GM21717 (cell line): ENCODE measurements at regions not wholly inside any gene's neighbourhood (a gene's known extent, or its start where the extent isn't known, plus 50 kb on each side); places are given as distances from the start of the nearest gene placed in this dataset.

Experiments
- ATAC-seq: cut with Tn5 transposase; IDR thresholded peaks from one replicate; pipeline ENCODE4 v1.9.1; 2021; ENCODE audit warnings: mild to moderate bottlenecking, moderate library complexity; ENCODE audit not compliant: unreplicated experiment

GRCh38 chr6:8219352-8219943 is 117.1 kb upstream of the EEF1E1 start:
- peak; percentile 55 for ATAC-seq

GRCh38 chr6:8218861-8219260 is 116.5 kb upstream of the EEF1E1 start:
- ATAC-seq = no peak

- ATAC-seq = no peak
These were observed 113.3 kb upstream of the EEF1E1 start for GRCh38 chr6:8215631-8216030.

- ATAC-seq = no peak
These were observed 111.6 kb upstream of the EEF1E1 start for GRCh38 chr6:8213995-8214394.

GRCh38 chr6:8212720-8213434 is 110.5 kb upstream of the EEF1E1 start:
- no peak for ATAC-seq

GRCh38 chr6:8207869-8208191 is 105.5 kb upstream of the EEF1E1 start:
- no peak for ATAC-seq

- ATAC-seq = no peak
These were observed 105.0 kb upstream of the EEF1E1 start for GRCh38 chr6:8207191-8207868.

- ATAC-seq = no peak
These were observed 101.0 kb upstream of the EEF1E1 start for GRCh38 chr6:8203337-8203736.

- ATAC-seq = no peak
These were observed 99.3 kb upstream of the EEF1E1 start for GRCh38 chr6:8201679-8202078.

GRCh38 chr6:8200255-8200654 is 97.9 kb upstream of the EEF1E1 start:
- ATAC-seq = no peak

- ATAC-seq = no peak
These were observed 93.4 kb upstream of the EEF1E1 start for GRCh38 chr6:8195714-8196102.

- no peak for ATAC-seq
These were observed 92.8 kb upstream of the EEF1E1 start for GRCh38 chr6:8195040-8195713.

- ATAC-seq = no peak
These were observed 92.1 kb upstream of the EEF1E1 start for GRCh38 chr6:8194490-8194889.

- no peak for ATAC-seq
These were observed 91.2 kb upstream of the EEF1E1 start for GRCh38 chr6:8193541-8193940.

- ATAC-seq = no peak
These were observed 90.2 kb upstream of the EEF1E1 start for GRCh38 chr6:8192597-8192996.

- no peak for ATAC-seq
These were observed 89.7 kb upstream of the EEF1E1 start for GRCh38 chr6:8192067-8192466.

GRCh38 chr6:8191629-8192028 is 89.3 kb upstream of the EEF1E1 start:
- no peak for ATAC-seq

- no peak for ATAC-seq
These were observed 84.9 kb upstream of the EEF1E1 start for GRCh38 chr6:8187209-8187608.

GRCh38 chr6:8182902-8183665 is 80.7 kb upstream of the EEF1E1 start:
- ATAC-seq = no peak

- ATAC-seq = no peak
These were observed 79.8 kb upstream of the EEF1E1 start for GRCh38 chr6:8181951-8182845.
